K562 (cell line): ENCODE measurements at regions not wholly inside any gene's neighbourhood (a gene's known extent, or its start where the extent isn't known, plus 50 kb on each side); places are given as distances from the start of the nearest gene placed in this dataset.

Source experiments
- BHLHE40 ChIP-seq: IDR thresholded peaks from 2 replicates; pipeline ENCODE4 v1.6.1; 2011; ENCODE audit warnings: low read length, improper control_type of control experiment
- BRD4 ChIP-seq: fragments of 200-600 bp; sonication (generic); IDR thresholded peaks from 2 replicates; pipeline ENCODE4 v1.6.1; 2017; ENCODE audit warnings: inconsistent platforms
- FOXJ3 ChIP-seq: sonication (generic); formaldehyde crosslinking; IDR thresholded peaks from 2 replicates; pipeline ENCODE4 v1.4.0; 2020; ENCODE audit warnings: mild to moderate bottlenecking, missing genetic modification reagents
- GABPB1 ChIP-seq: sonication (generic); formaldehyde crosslinking; IDR thresholded peaks from 2 replicates; pipeline ENCODE4 v1.8.0; 2022; ENCODE audit warnings: mild to moderate bottlenecking, missing genetic modification reagents
- HDGF ChIP-seq: fragments of 450-650 bp; IDR thresholded peaks from 2 replicates; pipeline ENCODE4 v1.6.1; 2016
- HNRNPL ChIP-seq: fragments of 200-400 bp; formaldehyde crosslinking; IDR thresholded peaks from 2 replicates; pipeline ENCODE4 v1.6.1; 2017; ENCODE audit warnings: low read depth, mild to moderate bottlenecking, low read length
- MAX ChIP-seq: sonication (generic); formaldehyde crosslinking; IDR thresholded peaks from 2 replicates; pipeline ENCODE4 v1.9.0; 2022; ENCODE audit warnings: mild to moderate bottlenecking, missing genetic modification reagents
- MBD2 ChIP-seq: sonication (generic); IDR thresholded peaks from 2 replicates; pipeline ENCODE4 v1.6.1; 2016; ENCODE audit warnings: low read depth, borderline replicate concordance
- POLR2A ChIP-seq: fragments of 450-650 bp; conservative IDR thresholded peaks from 2 replicates; pipeline ENCODE4 v1.6.1; 2016
- SRF ChIP-seq, 2 experiments: fragments of 250-450, 450-650 bp in 1 of 2; sonication (Bioruptor Pico) in 1 of 2; sonication (generic) in 1 of 2; formaldehyde crosslinking; IDR thresholded peaks; 2 replicates each; pipeline versions ENCODE4 v1.5.0 to v1.5.1; 2020 to 2022; ENCODE audit warnings: mild to moderate bottlenecking in 1 of 2, missing genetic modification reagents in 1 of 2
- TAF1 ChIP-seq: IDR thresholded peaks from 2 replicates; pipeline ENCODE4 v1.6.1; 2011; ENCODE audit warnings: mild to moderate bottlenecking, low read length, moderate library complexity; ENCODE audit not compliant: insufficient read depth, control insufficient read depth, severe bottlenecking; ENCODE audit errors: extremely low read depth
- TF ChIP-seq, protein P1 (sequence below), 3 experiments: IDR thresholded peaks in 2 of 3; conservative IDR thresholded peaks in 1 of 3; 2 replicates each; pipeline ENCODE4 v1.5.1; 2011 to 2012; ENCODE audit warnings: low read length in 3 of 3, mild to moderate bottlenecking in 3 of 3, control low read depth in 2 of 3, improper control_type of control experiment in 1 of 3, inconsistent platforms in 1 of 3, low read depth in 1 of 3, mixed read lengths in 1 of 3, moderate library complexity in 1 of 3; ENCODE audit not compliant: insufficient read depth in 2 of 3
- TF ChIP-seq, protein P2 (sequence below): sonication (generic); formaldehyde crosslinking; IDR thresholded peaks from 2 replicates; pipeline ENCODE4 v1.8.1; 2023; ENCODE audit warnings: mild to moderate bottlenecking, missing genetic modification reagents

DNA sequence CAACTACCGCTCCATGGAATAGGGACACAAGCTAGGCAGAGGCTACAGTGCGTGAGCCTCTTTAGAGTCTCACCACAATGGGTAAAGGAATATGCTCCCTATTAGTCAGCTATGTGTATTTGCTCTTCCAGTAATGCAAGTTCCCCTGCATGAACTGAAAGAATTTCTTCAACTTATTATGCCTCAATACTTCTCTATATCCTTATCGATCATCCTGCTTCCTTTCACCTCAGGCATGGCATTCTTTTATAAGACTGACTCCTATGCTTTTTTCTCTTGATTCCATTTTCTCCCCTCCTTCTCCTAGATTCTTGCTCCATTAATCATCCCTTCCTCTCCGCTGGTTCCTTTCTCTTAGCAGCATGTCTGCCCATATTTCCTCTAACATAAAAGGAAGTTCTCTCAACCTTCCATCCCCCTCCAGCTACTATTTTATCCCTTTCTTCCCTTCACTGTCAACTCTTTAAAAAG, 94.5 kb upstream of the CPM start:
- TF ChIP-seq, protein P1, sequence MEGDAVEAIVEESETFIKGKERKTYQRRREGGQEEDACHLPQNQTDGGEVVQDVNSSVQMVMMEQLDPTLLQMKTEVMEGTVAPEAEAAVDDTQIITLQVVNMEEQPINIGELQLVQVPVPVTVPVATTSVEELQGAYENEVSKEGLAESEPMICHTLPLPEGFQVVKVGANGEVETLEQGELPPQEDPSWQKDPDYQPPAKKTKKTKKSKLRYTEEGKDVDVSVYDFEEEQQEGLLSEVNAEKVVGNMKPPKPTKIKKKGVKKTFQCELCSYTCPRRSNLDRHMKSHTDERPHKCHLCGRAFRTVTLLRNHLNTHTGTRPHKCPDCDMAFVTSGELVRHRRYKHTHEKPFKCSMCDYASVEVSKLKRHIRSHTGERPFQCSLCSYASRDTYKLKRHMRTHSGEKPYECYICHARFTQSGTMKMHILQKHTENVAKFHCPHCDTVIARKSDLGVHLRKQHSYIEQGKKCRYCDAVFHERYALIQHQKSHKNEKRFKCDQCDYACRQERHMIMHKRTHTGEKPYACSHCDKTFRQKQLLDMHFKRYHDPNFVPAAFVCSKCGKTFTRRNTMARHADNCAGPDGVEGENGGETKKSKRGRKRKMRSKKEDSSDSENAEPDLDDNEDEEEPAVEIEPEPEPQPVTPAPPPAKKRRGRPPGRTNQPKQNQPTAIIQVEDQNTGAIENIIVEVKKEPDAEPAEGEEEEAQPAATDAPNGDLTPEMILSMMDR (IDR thresholded peaks at IDR 0.05 in 2 of 3, conservative IDR thresholded peaks at IDR 0.05 in 1 of 3; ENCODE audit: insufficient read depth in 2 of 3, low read depth in 1 of 3, low read length in 3 of 3): no peak
- TF ChIP-seq FOXJ3 (no peak), MBD2 (no peak), HNRNPL (no peak), TAF1 (no peak), BHLHE40 (no peak), HDGF (no peak), BRD4 (no peak), SRF (CRISPR knock-in tag; IDR thresholded peaks at IDR 0.05) (no peak), GABPB1 (no peak), MAX (CRISPR knock-in tag) (no peak), POLR2A (no peak)
- TF ChIP-seq, protein P2, sequence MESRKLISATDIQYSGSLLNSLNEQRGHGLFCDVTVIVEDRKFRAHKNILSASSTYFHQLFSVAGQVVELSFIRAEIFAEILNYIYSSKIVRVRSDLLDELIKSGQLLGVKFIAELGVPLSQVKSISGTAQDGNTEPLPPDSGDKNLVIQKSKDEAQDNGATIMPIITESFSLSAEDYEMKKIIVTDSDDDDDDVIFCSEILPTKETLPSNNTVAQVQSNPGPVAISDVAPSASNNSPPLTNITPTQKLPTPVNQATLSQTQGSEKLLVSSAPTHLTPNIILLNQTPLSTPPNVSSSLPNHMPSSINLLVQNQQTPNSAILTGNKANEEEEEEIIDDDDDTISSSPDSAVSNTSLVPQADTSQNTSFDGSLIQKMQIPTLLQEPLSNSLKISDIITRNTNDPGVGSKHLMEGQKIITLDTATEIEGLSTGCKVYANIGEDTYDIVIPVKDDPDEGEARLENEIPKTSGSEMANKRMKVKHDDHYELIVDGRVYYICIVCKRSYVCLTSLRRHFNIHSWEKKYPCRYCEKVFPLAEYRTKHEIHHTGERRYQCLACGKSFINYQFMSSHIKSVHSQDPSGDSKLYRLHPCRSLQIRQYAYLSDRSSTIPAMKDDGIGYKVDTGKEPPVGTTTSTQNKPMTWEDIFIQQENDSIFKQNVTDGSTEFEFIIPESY (CRISPR knock-in tag): no peak
